ENCODE measurements at regions not wholly inside any gene's neighbourhood (a gene's known extent, or its start where the extent isn't known, plus 50 kb on each side); places are given as distances from the start of the nearest gene placed in this dataset.
"Not testable (repeated sequence)": the region's sequence is repeated elsewhere in the genome, so short reads cannot be mapped to it uniquely, and the experiment has no call there.

- H3K27me3 Mint-ChIP-seq (ENCODE audit: low read depth): no peaks in the 10 kb centered on the region
- no peaks in the 10 kb centered on the region for H3K9me3 Mint-ChIP-seq
- no peaks in the 10 kb centered on the region for H3K4me1 Mint-ChIP-seq
- no peak overlapping the region for H3K27ac Mint-ChIP-seq (ENCODE audit: unreplicated experiment)
- TF ChIP-seq CTCF (conservative IDR thresholded peaks at IDR 0.05): no peak
- no peak overlapping the region for H3K4me3 Mint-ChIP-seq
- no peak for DNase-seq (ENCODE audit: low read depth, low spot score)
- no peaks in the 10 kb centered on the region for H3K36me3 Mint-ChIP-seq (ENCODE audit: low read depth)
Observed at GRCh38 chr19:22527554-22527953, 105.4 kb upstream of the ZNF98 start.

- Mint-ChIP-seq H3K4me1 (no peaks in the 10 kb centered on the region), H3K27ac (ENCODE audit: unreplicated experiment) (no peak overlapping the region), H3K27me3 (ENCODE audit: low read depth) (no peaks in the 10 kb centered on the region), H3K9me3 (no peaks in the 10 kb centered on the region), H3K36me3 (ENCODE audit: low read depth) (no peaks in the 10 kb centered on the region), H3K4me3 (no peak overlapping the region)
- no peak for DNase-seq (ENCODE audit: low read depth, low spot score)
- TF ChIP-seq CTCF (conservative IDR thresholded peaks at IDR 0.05): no peak
Observed at GRCh38 chr19:22526661-22527272, 104.6 kb upstream of the ZNF98 start.

GRCh38 chr19:22523940-22524339, 101.8 kb upstream of the ZNF98 start:
- H3K4me1 Mint-ChIP-seq: no peaks in the 10 kb centered on the region
- no peak overlapping the region for H3K4me3 Mint-ChIP-seq
- DNase-seq (ENCODE audit: low read depth, low spot score): no peak
- peaks cover 5% of the 10 kb centered on the region for H3K9me3 Mint-ChIP-seq
- no peak for TF ChIP-seq CTCF (conservative IDR thresholded peaks at IDR 0.05)
- H3K27ac Mint-ChIP-seq (ENCODE audit: unreplicated experiment): no peak overlapping the region
- H3K36me3 Mint-ChIP-seq (ENCODE audit: low read depth): peaks cover 2% of the 10 kb centered on the region
- no peaks in the 10 kb centered on the region for H3K27me3 Mint-ChIP-seq (ENCODE audit: low read depth)

- H3K4me3 Mint-ChIP-seq; H3K9me3 Mint-ChIP-seq; DNase-seq (ENCODE audit: low read depth, low spot score); H3K36me3 Mint-ChIP-seq (ENCODE audit: low read depth); H3K27ac Mint-ChIP-seq (ENCODE audit: unreplicated experiment); H3K4me1 Mint-ChIP-seq; H3K27me3 Mint-ChIP-seq (ENCODE audit: low read depth): not testable (repeated sequence)
Observed at GRCh38 chr19:22519562-22519961, 97.4 kb upstream of the ZNF98 start.

GRCh38 chr19:22519152-22519551, 97.0 kb upstream of the ZNF98 start:
- H3K4me3 Mint-ChIP-seq: no peak overlapping the region
- H3K27ac Mint-ChIP-seq (ENCODE audit: unreplicated experiment): no peak overlapping the region
- H3K4me1 Mint-ChIP-seq: no peaks in the 10 kb centered on the region
- no peaks in the 10 kb centered on the region for H3K27me3 Mint-ChIP-seq (ENCODE audit: low read depth)
- H3K9me3 Mint-ChIP-seq: peaks cover 8% of the 10 kb centered on the region
- no peak for TF ChIP-seq CTCF (conservative IDR thresholded peaks at IDR 0.05)
- peaks cover 2% of the 10 kb centered on the region for H3K36me3 Mint-ChIP-seq (ENCODE audit: low read depth)
- DNase-seq (ENCODE audit: low read depth, low spot score): no peak

- Mint-ChIP-seq H3K27ac (ENCODE audit: unreplicated experiment) (no peak overlapping the region), H3K4me1 (no peaks in the 10 kb centered on the region), H3K9me3 (peaks cover 10% of the 10 kb centered on the region), H3K4me3 (no peak overlapping the region), H3K27me3 (ENCODE audit: low read depth) (no peaks in the 10 kb centered on the region), H3K36me3 (ENCODE audit: low read depth) (peaks cover 2% of the 10 kb centered on the region)
- no peak for TF ChIP-seq CTCF (conservative IDR thresholded peaks at IDR 0.05)
- no peak for DNase-seq (ENCODE audit: low read depth, low spot score)
Observed at GRCh38 chr19:22517496-22518411, 95.6 kb upstream of the ZNF98 start.
